Body of pancreas (tissue), 4 donors: ENCODE measurements at regions not wholly inside any gene's neighbourhood (a gene's known extent, or its start where the extent isn't known, plus 50 kb on each side); places are given as distances from the start of the nearest gene placed in this dataset.

Experiments used
- CTCF ChIP-seq, 7 experiments: fragments of 450-650 bp in 4 of 7; fragments of 200-600 bp in 3 of 7; sonication (generic) in 3 of 7; IDR thresholded peaks; one replicate each; pipeline ENCODE4 v1.5.1; 2016 to 2019; ENCODE audit warnings: antibody characterized with exemption in 7 of 7
- POLR2A ChIP-seq, 3 donors: fragments of 450-650 bp; IDR thresholded peaks; one replicate each; pipeline ENCODE4 v1.6.1; 2016; ENCODE audit warnings: antibody characterized with exemption in 3 of 3, mild to moderate bottlenecking in 2 of 3

GRCh38 chr16:52680993-52681392 lies 134.1 kb upstream of the TOX3 start:
- TF ChIP-seq CTCF (IDR thresholded peaks at IDR 0.05), result no peak
- TF ChIP-seq POLR2A (IDR thresholded peaks at IDR 0.05), result no peak
